Small intestine (tissue), 7 donors: ENCODE measurements at regions not wholly inside any gene's neighbourhood (a gene's known extent, or its start where the extent isn't known, plus 50 kb on each side); places are given as distances from the start of the nearest gene placed in this dataset.

Source experiments
- DNase-seq, 2 donors: peaks; one replicate each; pipeline versions ENCODE4 v3.0.0 to v3.0.0-alpha.2; 2013
- FAIRE-seq: peaks from 2 replicates; lab custom pipeline; 2012; peaks lifted over from hg19 to GRCh38; lab: Jason Lieb, UNC
- H3K27ac ChIP-seq, 3 donors: one replicate each; pipeline ENCODE4 v1.5.1; 2013; ENCODE audit warnings: low read length in 2 of 3, mild to moderate bottlenecking in 2 of 3, control low read depth in 1 of 3, inconsistent platforms in 1 of 3, low read depth in 1 of 3, moderate library complexity in 1 of 3
- H3K27me3 ChIP-seq, 3 donors: one replicate each; pipeline ENCODE4 v1.6.1; 2013; ENCODE audit warnings: low read length in 3 of 3, inconsistent platforms in 1 of 3; ENCODE audit not compliant: control insufficient read depth in 3 of 3, insufficient read depth in 3 of 3
- H3K36me3 ChIP-seq, 3 donors: one replicate each; pipeline ENCODE4 v1.6.1; 2013; ENCODE audit warnings: low read length in 3 of 3, inconsistent platforms in 1 of 3, low read depth in 1 of 3, mild to moderate bottlenecking in 1 of 3, moderate library complexity in 1 of 3; ENCODE audit not compliant: control insufficient read depth in 3 of 3, insufficient read depth in 2 of 3
- H3K4me1 ChIP-seq, 3 donors: one replicate each; pipeline ENCODE4 v1.6.1; 2013; ENCODE audit warnings: low read length in 2 of 3, inconsistent platforms in 1 of 3, low read depth in 1 of 3, mild to moderate bottlenecking in 1 of 3, moderate library complexity in 1 of 3; ENCODE audit not compliant: control insufficient read depth in 3 of 3, insufficient read depth in 2 of 3
- H3K4me3 ChIP-seq, 3 donors: one replicate each; pipeline ENCODE4 v1.5.1; 2013; ENCODE audit warnings: low read length in 3 of 3, control low read depth in 1 of 3, inconsistent platforms in 1 of 3, low read depth in 1 of 3, mild to moderate bottlenecking in 1 of 3, moderate library complexity in 1 of 3
- H3K9me3 ChIP-seq, 2 donors: one replicate each; pipeline ENCODE4 v1.6.1; 2013; ENCODE audit warnings: low read depth in 1 of 2, low read length in 1 of 2; ENCODE audit not compliant: control insufficient read depth in 2 of 2, insufficient read depth in 1 of 2
- WGBS, 3 donors: extraction: QIAGEN DNeasy Blood & Tissue Kit; methylation state at CpG; one replicate each; pipeline ENCODE4 v1.1.7; 2013; 5-methylcytosine and 5-hydroxymethylcytosine counted together
- donor health status: healthy with polysubstance abuse.
- donor health status: control.
- donor health status: control.
- donor health status: Bipolar disorder and iron deficiency.
- donor health status: healthy.

DNA sequence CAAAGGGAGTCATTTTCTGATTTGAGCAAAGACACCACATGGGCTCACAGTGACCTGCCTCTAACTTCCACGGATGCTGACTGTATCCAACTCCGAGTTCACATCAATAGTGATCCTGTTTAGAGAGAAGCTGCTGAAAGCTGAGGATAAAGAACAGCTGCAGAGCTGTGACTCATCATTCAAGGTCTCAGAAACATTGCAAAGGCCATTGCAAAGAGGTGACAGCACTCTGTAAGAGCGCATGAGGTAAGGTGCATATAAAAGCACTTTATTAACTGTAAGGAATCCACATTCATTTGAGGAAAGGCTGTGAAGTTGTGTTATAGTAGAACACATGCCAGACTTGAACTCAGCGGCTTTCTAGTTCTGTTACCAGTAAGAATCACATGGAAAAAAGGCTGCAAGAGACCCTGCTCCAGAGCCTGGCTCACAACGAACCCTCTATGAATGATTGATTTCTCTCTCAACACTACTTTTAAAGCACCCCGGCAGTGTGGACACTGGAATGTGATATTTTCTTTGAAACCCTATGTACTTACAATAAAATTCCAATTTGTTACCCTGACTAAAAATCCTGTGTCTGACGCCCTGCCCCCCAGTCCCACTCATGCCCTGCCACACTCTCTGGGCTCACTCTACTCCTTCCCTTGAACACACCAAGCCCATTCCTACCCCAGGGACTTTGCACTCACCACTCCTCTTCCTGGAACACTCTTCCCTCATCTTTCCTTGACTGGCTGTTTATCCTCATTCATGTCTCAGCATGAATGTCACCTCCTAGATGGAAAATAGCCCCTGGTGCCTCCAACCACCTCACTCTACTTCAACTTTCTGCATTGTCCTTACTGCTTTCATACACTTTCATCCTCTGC lies 111.2 kb downstream of the LSM3 start:
- Histone ChIP-seq H3K4me3 (no peak overlapping the region), H3K9me3 (no peaks in the 10 kb centered on the region), H3K36me3 (no peaks in the 10 kb centered on the region), H3K27me3 (no peaks in the 10 kb centered on the region), H3K27ac (peak overlapping the region; percentile 73 to 92 (median 86)), H3K4me1 (peaks cover 4 to 34% (median 7%) of the 10 kb centered on the region in 3 donors)
- 14 to 44% (median 30%) methylated on average over 7 of the region's 7 CpGs for WGBS, 3 donors
- DNase-seq (peak; percentile 81 to 91), FAIRE-seq (no peak)

DNA sequence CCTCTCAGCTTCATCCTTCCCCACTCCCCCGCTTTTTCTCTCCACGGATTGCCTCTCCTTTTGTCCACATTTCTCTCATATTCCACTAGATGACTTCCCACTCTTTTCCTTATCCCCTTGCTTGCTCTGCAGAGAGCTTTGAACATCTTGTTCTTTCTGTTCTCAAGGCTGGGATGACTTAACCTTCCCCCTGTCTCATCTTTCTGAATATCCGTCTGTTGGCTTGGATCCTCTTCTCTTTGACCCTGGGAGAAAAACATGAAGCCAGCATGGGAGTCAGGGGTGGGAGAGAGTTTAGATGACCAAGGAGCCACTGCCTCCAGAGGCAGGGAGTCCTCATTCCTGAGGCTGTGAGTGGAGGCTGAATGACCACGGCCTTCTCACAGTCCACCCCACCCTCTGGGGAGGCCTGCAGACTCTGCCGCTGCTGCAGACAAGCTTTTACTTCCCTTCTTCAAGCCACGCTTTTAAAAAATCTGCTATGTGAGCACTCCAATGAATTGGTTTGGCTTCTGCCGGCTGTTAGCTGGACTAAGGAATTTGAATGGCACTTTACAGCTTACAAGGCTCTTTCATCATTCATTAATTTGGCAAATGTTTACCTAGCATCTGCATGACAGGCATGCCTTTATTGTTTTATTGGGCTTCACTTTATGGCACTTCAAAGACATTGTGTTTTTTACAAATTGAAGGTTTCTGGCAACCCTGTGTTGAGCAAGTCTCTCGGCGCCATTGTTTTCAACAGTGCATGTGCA lies 111.6 kb upstream of the SLC6A6 start:
- FAIRE-seq: no peak
- Histone ChIP-seq H3K9me3 (peaks cover 0 to 3% of the 10 kb centered on the region in 2 donors), H3K4me1 (peaks cover 4 to 42% (median 9%) of the 10 kb centered on the region in 3 donors), H3K27ac (peak overlapping the region; percentile 73 to 92 (median 86)), H3K4me3 (peak overlapping the region in 1 of 3 donors; percentile 12), H3K27me3 (no peaks in the 10 kb centered on the region), H3K36me3 (no peaks in the 10 kb centered on the region)
- DNase-seq: peak; percentile 89 to 95
- WGBS, 3 donors: 21 to 52% (median 30%) methylated on average over 9 of the region's 9 CpGs

DNA sequence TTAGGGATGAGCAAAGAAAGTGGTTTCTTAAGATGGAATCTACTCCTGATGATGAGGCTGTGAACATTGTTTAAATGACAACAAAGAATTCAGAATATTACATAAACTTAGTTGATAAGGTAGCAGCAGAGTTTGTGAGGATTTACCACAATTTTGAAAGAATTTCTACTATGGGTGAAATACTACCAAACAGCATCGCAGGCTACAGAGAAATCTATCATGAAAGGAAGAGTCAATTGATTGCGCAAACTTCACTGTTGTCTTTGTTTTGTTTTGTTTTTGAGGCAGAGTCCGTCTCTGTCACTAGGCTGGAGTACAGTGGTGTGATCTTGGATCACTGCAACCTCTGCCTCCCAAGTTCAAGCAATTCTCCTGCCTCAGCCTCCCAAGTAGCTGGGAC lies 107.4 kb upstream of the SLC6A6 start:
- Histone ChIP-seq H3K4me1 (peaks cover 3 to 55% (median 7%) of the 10 kb centered on the region in 3 donors), H3K36me3 (no peaks in the 10 kb centered on the region), H3K9me3 (peaks cover 0 to 3% of the 10 kb centered on the region in 2 donors), H3K27ac (peak overlapping the region in 2 of 3 donors; percentile 16 to 51), H3K27me3 (no peaks in the 10 kb centered on the region), H3K4me3 (no peak overlapping the region)
- WGBS, 3 donors: 65 to 82% (median 79%) methylated on average over 3 of the region's 3 CpGs
- FAIRE-seq: no peak
- DNase-seq: no peak

DNA sequence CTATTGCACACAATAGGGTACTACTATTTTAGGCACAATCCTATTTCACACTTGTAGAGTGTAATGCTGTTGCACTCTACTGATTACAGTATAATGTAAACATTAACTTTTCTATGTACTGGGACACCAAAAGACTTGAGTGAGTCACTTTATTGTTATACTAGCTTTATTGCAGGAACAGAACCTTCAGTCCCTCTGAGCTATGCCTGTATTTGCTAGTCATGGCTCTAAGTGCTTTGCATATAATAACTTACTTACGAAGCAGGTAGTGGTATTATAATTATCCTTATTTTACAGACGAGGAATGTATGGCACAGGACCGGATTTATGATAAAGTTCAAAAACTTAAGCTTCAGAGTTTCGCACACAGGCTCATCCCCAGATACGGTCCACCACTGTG lies 106.6 kb upstream of the SLC6A6 start:
- peaks cover 0 to 3% of the 10 kb centered on the region in 2 donors for H3K9me3 ChIP-seq
- H3K36me3 ChIP-seq: no peaks in the 10 kb centered on the region
- peak overlapping the region; percentile 83 to 88 (median 86) for H3K27ac ChIP-seq
- DNase-seq (peak; percentile 78 to 89), FAIRE-seq (no peak)
- no peaks in the 10 kb centered on the region for H3K27me3 ChIP-seq
- WGBS, 3 donors: 17 to 69% (median 45%) methylated on average over 5 of the region's 5 CpGs
- H3K4me1 ChIP-seq: peaks cover 3 to 51% (median 4%) of the 10 kb centered on the region in 3 donors
- no peak overlapping the region for H3K4me3 ChIP-seq

DNA sequence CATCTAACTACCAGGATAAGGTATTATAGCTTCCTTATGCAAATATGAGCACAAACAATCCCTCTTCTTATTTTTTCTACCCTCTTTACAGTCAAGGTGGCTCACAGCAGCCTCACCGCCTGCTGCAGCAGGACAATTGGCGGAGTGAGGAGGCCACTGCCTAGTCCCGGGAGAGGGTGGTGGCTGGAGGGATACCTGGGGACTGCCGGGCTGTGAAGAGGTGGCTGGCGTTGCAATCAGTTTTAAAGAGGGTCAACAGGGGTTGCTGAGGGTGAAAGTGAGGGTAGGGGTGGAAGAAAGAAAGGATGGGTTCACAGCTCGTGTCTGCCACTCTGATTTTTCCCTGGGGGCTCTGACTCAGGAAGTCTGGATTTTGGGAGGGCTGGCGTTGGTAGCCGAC lies 105.1 kb upstream of the SLC6A6 start:
- Histone ChIP-seq H3K27me3 (no peaks in the 10 kb centered on the region), H3K4me3 (no peak overlapping the region), H3K4me1 (peaks cover 3 to 56% (median 4%) of the 10 kb centered on the region in 3 donors), H3K36me3 (no peaks in the 10 kb centered on the region), H3K27ac (peak overlapping the region; percentile 22 to 83 (median 27)), H3K9me3 (peaks cover 0 to 3% of the 10 kb centered on the region in 2 donors)
- DNase-seq (no peak), FAIRE-seq (no peak)
- 69 to 81% (median 71%) methylated on average over 8 of the region's 8 CpGs for WGBS, 3 donors

DNA sequence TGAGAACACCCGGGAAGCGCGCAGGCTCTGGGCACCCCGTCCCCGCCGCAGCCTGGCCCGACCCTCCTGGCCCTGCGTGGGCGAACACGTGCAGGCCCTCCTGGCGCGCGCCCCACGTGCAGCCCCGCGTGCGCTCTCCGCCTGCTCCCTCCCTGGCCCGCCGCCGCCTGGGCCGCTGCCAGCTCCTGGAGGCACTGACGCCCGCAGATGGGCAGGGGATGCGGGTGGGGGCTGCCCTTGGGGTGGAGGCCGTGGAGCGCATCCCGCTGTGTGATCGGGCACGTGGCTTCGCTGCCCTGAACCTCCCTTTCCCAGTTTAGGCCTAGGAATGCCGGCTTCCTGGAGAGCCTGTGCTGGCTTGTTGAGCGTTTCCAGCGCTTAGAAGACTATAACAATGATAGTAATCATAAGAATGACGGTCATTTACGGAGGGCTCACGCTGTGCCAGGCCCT lies 104.6 kb upstream of the SLC6A6 start:
- DNase-seq (no peak), FAIRE-seq (no peak)
- no peaks in the 10 kb centered on the region for H3K36me3 ChIP-seq
- peaks cover 0 to 3% of the 10 kb centered on the region in 2 donors for H3K9me3 ChIP-seq
- no peaks in the 10 kb centered on the region for H3K27me3 ChIP-seq
- H3K4me1 ChIP-seq: peaks cover 3 to 56% (median 4%) of the 10 kb centered on the region in 3 donors
- WGBS, 3 donors: 71 to 84% (median 80%) methylated on average over 30 to 37 of the region's 37 CpGs
- no peak overlapping the region for H3K27ac ChIP-seq
- H3K4me3 ChIP-seq: no peak overlapping the region

DNA sequence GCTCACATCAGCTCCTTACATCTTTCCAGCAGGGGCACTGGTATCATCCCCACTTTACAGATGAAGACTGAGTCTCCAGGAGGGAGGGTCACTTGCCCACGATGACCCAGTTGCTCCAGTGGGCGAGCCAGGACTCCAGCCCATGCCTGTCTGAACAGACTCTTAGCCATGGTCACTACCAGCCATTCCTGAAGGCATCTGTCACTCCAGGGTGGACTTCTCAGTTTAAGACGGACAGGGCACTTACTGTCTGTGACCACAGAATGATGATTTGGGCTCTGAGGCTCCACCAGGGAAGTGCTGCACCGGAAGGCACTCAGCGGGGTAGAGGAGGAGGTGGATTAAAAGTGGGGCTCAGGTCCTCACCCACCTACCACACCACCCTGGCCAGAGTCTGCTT lies 104.0 kb upstream of the SLC6A6 start:
- no peaks in the 10 kb centered on the region for H3K36me3 ChIP-seq
- no peak overlapping the region for H3K4me3 ChIP-seq
- no peak overlapping the region for H3K27ac ChIP-seq
- no peak for DNase-seq
- peaks cover 3 to 56% (median 4%) of the 10 kb centered on the region in 3 donors for H3K4me1 ChIP-seq
- H3K9me3 ChIP-seq: peaks cover 0 to 3% of the 10 kb centered on the region in 2 donors
- FAIRE-seq: no peak
- no peaks in the 10 kb centered on the region for H3K27me3 ChIP-seq
- WGBS, 3 donors: 75 to 93% (median 83%) methylated on average over 5 of the region's 5 CpGs

DNA sequence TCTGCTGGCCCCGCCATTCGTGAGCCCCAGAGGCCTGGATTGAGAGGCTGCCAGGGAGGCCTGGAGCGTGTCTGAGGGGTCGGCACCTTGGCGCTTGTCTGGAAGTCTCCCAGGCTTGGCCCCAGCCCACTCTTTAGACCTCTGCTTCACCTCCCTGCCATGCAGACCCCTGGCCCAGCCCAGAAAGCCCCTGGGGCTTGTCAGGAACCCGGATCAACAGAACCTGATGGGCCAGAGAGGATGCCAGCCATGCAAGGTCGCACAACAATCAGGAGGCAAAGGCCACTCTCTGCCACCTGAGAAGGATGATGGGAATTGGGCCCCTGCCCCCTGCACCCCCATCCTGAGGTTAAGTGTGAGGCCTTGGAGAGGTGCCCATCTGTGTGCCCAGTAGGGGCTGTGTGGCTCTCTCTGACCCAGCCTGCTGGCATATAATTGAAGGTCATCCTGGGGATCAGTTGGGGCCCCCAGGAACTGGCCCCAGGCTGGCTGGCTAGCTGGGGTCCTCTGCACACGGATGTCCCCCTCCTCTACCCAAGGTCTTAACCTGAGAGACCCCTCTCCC lies 103.3 kb upstream of the SLC6A6 start:
- H3K27ac ChIP-seq: no peak overlapping the region
- H3K27me3 ChIP-seq: peaks cover 0 to under 1% (median 0%) of the 10 kb centered on the region in 3 donors
- FAIRE-seq: no peak
- no peaks in the 10 kb centered on the region for H3K36me3 ChIP-seq
- DNase-seq: no peak
- no peak overlapping the region for H3K4me3 ChIP-seq
- H3K4me1 ChIP-seq: peaks cover 3 to 56% (median 4%) of the 10 kb centered on the region in 3 donors
- peaks cover 0 to 3% of the 10 kb centered on the region in 2 donors for H3K9me3 ChIP-seq
- WGBS, 3 donors: 82 to 92% (median 90%) methylated on average over 8 of the region's 8 CpGs
